Urothelium cell line (cell line): ENCODE measurements at regions not wholly inside any gene's neighbourhood (a gene's known extent, or its start where the extent isn't known, plus 50 kb on each side); places are given as distances from the start of the nearest gene placed in this dataset.

Source experiments
- DNase-seq: peaks from one replicate; pipeline ENCODE4 v3.0.0; 2011; ENCODE audit warnings: low spot score, mixed read lengths
- FAIRE-seq: peaks from 2 replicates; lab custom pipeline; 2011; peaks lifted over from hg19 to GRCh38; lab: Jason Lieb, UNC

GRCh38 chr3:171955598-171955997, 83.8 kb upstream of the FNDC3B start:
- FAIRE-seq (no peak), DNase-seq (no peak)

DNA sequence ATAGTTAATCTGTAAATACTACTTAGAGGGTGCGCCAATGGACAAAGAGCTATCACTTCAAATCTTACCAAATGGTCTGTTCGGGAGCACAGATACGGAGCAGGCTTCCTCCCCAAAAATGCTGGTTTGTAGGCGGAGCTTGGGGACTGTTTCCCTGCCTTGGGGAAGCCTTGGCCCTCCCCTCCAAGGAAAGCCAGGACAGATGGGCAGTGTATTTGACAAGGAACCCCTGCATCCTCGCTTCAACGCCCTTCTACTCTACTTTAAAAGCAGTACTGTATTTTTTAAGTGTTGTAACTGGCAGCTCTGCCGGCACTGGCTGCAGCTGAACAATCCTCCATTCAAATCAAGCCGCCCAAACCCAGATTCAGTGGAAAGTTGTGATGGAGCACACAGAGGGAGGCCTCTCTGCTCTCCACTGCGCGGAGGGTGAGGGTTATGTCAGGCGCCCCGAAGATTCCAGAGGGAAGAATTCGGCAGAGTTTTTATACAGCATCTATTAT, 83.1 kb upstream of the FNDC3B start:
- DNase-seq (no peak), FAIRE-seq (no peak)

- DNase-seq (no peak), FAIRE-seq (no peak)
These were observed 82.7 kb upstream of the FNDC3B start for GRCh38 chr3:171956705-171957104.

- FAIRE-seq (no peak), DNase-seq (no peak)
These were observed 79.8 kb upstream of the FNDC3B start for GRCh38 chr3:171959532-171960089.

GRCh38 chr3:171960159-171960558, 79.2 kb upstream of the FNDC3B start:
- DNase-seq (no peak), FAIRE-seq (no peak)

GRCh38 chr3:171962137-171962720, 77.1 kb upstream of the FNDC3B start:
- FAIRE-seq (no peak), DNase-seq (no peak)

GRCh38 chr3:171963546-171963945, 75.8 kb upstream of the FNDC3B start:
- DNase-seq (no peak), FAIRE-seq (no peak)

DNA sequence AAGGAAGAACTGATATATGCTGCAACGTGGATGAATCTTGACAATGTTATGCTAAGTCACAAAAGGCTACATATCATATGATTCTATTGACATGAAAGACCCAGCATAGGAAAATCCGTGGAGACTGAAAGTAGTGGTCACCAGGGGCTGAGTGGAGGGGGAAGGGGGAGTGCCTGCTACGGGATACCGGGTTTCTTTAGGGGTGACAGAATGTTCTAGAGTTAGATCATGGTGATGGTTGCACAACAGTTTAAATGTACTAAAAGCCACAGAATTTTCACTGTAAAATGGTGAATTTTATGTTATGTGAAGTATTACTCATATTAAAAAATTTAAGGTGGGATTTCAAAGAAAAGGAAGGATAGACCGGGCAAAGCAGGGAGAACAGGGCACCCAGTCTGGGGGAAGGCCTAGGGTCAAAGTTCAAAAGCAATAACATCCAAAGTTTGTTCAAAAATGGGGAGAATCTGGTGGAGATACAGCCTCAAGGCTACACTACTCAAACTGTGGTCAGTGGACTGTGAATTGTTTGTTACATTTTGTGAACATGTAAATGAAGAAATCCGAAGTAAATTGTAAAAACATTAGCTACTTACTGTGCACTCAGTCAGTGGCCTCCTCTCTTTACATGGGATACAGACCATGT, 74.2 kb upstream of the FNDC3B start:
- DNase-seq (no peak), FAIRE-seq (no peak)

- no peak for DNase-seq
- no peak for FAIRE-seq
These were observed 72.7 kb upstream of the FNDC3B start for GRCh38 chr3:171966533-171967136.

GRCh38 chr3:171967137-171967783, 72.1 kb upstream of the FNDC3B start:
- FAIRE-seq = no peak
- DNase-seq = peak; percentile 26

- DNase-seq (no peak), FAIRE-seq (no peak)
These were observed 71.3 kb upstream of the FNDC3B start for GRCh38 chr3:171967932-171968678.

GRCh38 chr3:171970301-171970788, 69.0 kb upstream of the FNDC3B start:
- DNase-seq (no peak), FAIRE-seq (no peak)

- no peak for FAIRE-seq
- DNase-seq = no peak
These were observed 67.4 kb upstream of the FNDC3B start for GRCh38 chr3:171971919-171972514.

- DNase-seq (no peak), FAIRE-seq (no peak)
These were observed 66.5 kb upstream of the FNDC3B start for GRCh38 chr3:171972871-171973348.

DNA sequence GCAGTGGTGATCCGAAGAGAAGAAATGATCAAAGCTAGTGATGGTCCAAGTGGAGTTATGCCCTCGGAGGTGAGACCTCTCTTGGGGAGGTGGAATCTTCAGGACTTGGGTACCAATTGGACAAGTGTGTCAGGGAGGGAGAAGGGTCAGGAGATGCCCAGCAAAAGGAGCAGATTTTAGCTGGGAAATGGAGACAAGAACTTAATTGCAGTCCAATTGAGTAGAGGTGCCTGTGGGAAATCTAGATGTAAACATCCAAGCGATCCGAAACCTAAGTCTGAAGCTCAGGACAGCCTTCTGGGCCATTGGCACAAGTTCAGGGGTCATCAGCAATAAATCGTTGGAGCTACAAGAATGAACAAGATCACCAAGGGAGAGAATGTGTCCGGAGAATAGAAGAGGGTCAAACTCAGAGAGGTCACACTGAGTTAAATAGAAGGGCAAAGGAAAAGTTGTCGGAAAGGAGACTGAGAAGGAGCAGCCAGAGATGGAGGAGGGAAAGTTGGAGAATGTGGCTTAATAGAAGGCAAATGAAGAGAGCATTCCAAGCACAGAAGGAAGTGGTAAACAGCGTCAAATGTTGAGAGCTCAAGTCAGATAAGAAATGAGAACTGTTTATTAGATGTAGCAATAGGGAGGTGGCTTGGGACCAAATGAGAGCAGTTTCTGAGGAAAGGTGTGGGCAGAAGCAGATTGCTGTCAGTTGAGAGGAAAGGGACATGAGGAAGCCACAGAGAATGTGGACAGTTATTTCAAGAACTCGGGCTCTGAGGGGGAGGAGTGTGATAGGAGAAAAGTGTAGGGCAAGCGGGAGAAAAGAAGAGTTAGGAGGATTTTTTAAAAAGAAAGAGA, 64.2 kb upstream of the FNDC3B start:
- DNase-seq (no peak), FAIRE-seq (no peak)

DNA sequence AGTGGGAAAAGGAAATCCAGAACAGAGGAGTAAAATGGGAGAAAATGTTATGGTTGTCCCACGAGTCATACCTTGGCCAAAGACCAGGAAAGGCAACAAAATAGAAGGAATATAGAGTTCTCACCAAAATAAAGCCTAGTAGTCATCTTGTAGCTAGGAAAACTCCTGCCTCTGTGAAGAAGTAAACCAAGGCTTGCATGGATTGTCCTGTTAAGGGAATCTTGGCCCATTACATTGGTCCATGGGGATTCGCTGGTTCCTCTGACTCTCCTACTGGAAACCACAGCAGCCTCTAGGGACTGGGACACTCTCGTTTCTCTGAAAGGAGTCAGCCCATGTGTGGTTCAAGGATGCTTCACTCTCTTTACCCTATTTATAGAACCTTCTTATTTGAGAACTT, 62.9 kb upstream of the FNDC3B start:
- no peak for FAIRE-seq
- no peak for DNase-seq

DNA sequence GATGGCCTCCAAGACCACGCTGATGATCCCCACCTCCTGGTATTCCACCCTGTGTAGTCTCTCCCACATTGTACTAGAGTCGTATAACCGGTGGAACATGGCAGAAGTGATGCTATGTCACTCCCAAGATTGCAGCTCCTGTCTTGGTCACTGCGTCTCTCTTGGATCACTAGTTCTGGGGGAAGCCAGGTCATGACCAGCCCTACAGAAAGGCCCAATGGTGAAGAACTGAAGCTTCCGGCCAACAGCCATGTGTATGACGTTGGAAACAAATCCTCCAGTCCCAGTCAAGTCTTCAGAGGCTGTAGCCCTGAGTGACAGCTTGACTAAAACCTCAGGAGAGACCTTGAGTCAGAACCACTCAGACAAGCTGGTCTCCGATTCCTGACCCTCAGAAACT, 61.9 kb upstream of the FNDC3B start:
- DNase-seq (no peak), FAIRE-seq (no peak)

- FAIRE-seq (no peak), DNase-seq (no peak)
These were observed 61.5 kb upstream of the FNDC3B start for GRCh38 chr3:171977860-171978259.

DNA sequence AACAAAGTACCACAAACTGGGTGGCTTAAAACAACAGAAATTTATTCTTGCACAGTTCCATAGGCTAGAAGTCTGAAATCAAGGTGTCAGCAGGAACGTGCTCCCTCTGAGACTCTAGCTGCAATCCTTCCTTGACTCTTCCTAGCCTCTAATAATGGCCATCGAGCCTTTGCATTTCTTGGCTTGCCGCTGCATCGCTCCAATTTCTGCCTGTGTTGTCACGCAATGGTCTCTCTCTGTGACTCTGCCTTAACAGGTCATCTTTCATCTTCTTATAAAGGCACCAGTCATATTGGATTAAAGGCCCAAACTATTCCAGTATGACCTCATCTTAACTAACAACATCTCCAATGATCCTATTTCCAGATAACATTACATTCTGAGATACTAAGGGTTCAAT, 61.0 kb upstream of the FNDC3B start:
- no peak for FAIRE-seq
- no peak for DNase-seq
